WTC11 (cell line): ENCODE measurements at regions not wholly inside any gene's neighbourhood (a gene's known extent, or its start where the extent isn't known, plus 50 kb on each side); places are given as distances from the start of the nearest gene placed in this dataset.

ENCODE experiments used
- ATAC-seq: fragments of 200-7000 bp; cut with Tn5 transposase; 2 replicates; pipeline ENCODE4 v1.10.0; 2021; ENCODE audit warnings: mild to moderate bottlenecking, moderate library complexity
- CTCF ChIA-PET: fragments of 300-600 bp; sonication (Branson Sonifier 250); formaldehyde crosslinking; loops from one replicate; lab custom pipeline; 2021; ENCODE audit warnings: antibody characterized with exemption; lab: Charles Lee
- POLR2A ChIA-PET: fragments of 350-600 bp; sonication (Branson Sonifier 250); formaldehyde crosslinking; loops from one replicate; lab custom pipeline; 2021; ENCODE audit warnings: antibody characterized with exemption; lab: Charles Lee
- DNase-seq: peaks from one replicate; pipeline ENCODE4 v3.0.0; 2021; ENCODE audit warnings: low spot score
- H3K27ac Mint-ChIP-seq: 2 replicates; pipeline ENCODE4 v1.8.0; 2021; ENCODE audit warnings: mixed read lengths
- H3K27me3 Mint-ChIP-seq: 2 replicates; pipeline ENCODE4 v1.8.0; 2021; ENCODE audit warnings: low read depth, mild to moderate bottlenecking, moderate library complexity, mixed read lengths
- H3K36me3 Mint-ChIP-seq: 2 replicates; pipeline ENCODE4 v1.8.0; 2021; ENCODE audit warnings: mixed read lengths
- H3K4me1 Mint-ChIP-seq: 2 replicates; pipeline ENCODE4 v1.8.0; 2022; ENCODE audit warnings: mixed read lengths
- H3K4me3 Mint-ChIP-seq: 2 replicates; pipeline ENCODE4 v1.8.0; 2021; ENCODE audit warnings: mild to moderate bottlenecking, moderate library complexity, mixed read lengths
- H3K9me3 Mint-ChIP-seq: 2 replicates; pipeline ENCODE4 v1.8.0; 2021; ENCODE audit warnings: mixed read lengths
- ATF3 ChIP-seq: sonication (generic); formaldehyde crosslinking; conservative IDR thresholded peaks from 2 replicates; pipeline ENCODE4 v1.8.1; 2022; ENCODE audit warnings: mild to moderate bottlenecking, missing genetic modification reagents
- CBFB ChIP-seq: sonication (generic); formaldehyde crosslinking; IDR thresholded peaks from 2 replicates; pipeline ENCODE4 v1.8.1; 2022; ENCODE audit warnings: mild to moderate bottlenecking, low read depth, missing genetic modification reagents
- FOXP1 ChIP-seq: sonication (generic); formaldehyde crosslinking; IDR thresholded peaks from 2 replicates; pipeline ENCODE4 v1.8.0; 2022; ENCODE audit warnings: missing genetic modification reagents, mild to moderate bottlenecking, moderate library complexity, borderline replicate concordance
- HMGXB4 ChIP-seq: sonication (generic); formaldehyde crosslinking; IDR thresholded peaks from 2 replicates; pipeline ENCODE4 v1.8.1; 2023; ENCODE audit warnings: mild to moderate bottlenecking, moderate library complexity, missing genetic modification reagents
- MLX ChIP-seq: sonication (generic); formaldehyde crosslinking; IDR thresholded peaks from 2 replicates; pipeline ENCODE4 v1.8.1; 2023; ENCODE audit warnings: mild to moderate bottlenecking, missing genetic modification reagents, moderate library complexity
- MXD4 ChIP-seq: fragments of 250-450 bp; sonication (Bioruptor Pico); IDR thresholded peaks from 2 replicates; pipeline ENCODE4 v1.8.0; 2021; ENCODE audit warnings: mild to moderate bottlenecking, moderate library complexity, borderline replicate concordance
- PRRX2 ChIP-seq: fragments of 250-450 bp; sonication (Bioruptor Pico); IDR thresholded peaks from 2 replicates; pipeline ENCODE4 v1.8.0; 2021; ENCODE audit warnings: mild to moderate bottlenecking
- STAT6 ChIP-seq: sonication (generic); formaldehyde crosslinking; conservative IDR thresholded peaks from 2 replicates; pipeline ENCODE4 v1.8.1; 2023; ENCODE audit warnings: mild to moderate bottlenecking, low read depth, missing genetic modification reagents, moderate library complexity
- TEAD1 ChIP-seq: sonication (generic); formaldehyde crosslinking; IDR thresholded peaks from 2 replicates; pipeline ENCODE4 v1.8.0; 2022; ENCODE audit warnings: mild to moderate bottlenecking, missing genetic modification reagents
- ZBTB21 ChIP-seq: sonication (generic); formaldehyde crosslinking; IDR thresholded peaks from 2 replicates; pipeline ENCODE4 v1.8.1; 2023; ENCODE audit warnings: mild to moderate bottlenecking, missing genetic modification reagents, borderline replicate concordance
- ZBTB43 ChIP-seq: sonication (generic); formaldehyde crosslinking; IDR thresholded peaks from 2 replicates; pipeline ENCODE4 v1.8.1; 2023; ENCODE audit warnings: mild to moderate bottlenecking, missing genetic modification reagents
- ZNF219 ChIP-seq: sonication (generic); formaldehyde crosslinking; IDR thresholded peaks from 2 replicates; pipeline ENCODE4 v1.8.0; 2023; ENCODE audit warnings: missing genetic modification reagents, mild to moderate bottlenecking, borderline replicate concordance
- ZNF232 ChIP-seq: sonication (generic); formaldehyde crosslinking; IDR thresholded peaks from 2 replicates; pipeline ENCODE4 v1.8.0; 2022; ENCODE audit warnings: mild to moderate bottlenecking, missing genetic modification reagents
- ZNF396 ChIP-seq: fragments of 250-450 bp; sonication (Bioruptor Pico); IDR thresholded peaks from 2 replicates; pipeline ENCODE4 v1.8.0; 2021; ENCODE audit warnings: mild to moderate bottlenecking, moderate library complexity, borderline replicate concordance
- ZNF671 ChIP-seq: fragments of 250-450 bp; sonication (Bioruptor Pico); IDR thresholded peaks from 2 replicates; pipeline ENCODE4 v1.8.0; 2021; ENCODE audit warnings: mild to moderate bottlenecking
- ZSCAN18 ChIP-seq: fragments of 250-450 bp; sonication (Bioruptor Pico); IDR thresholded peaks from 2 replicates; pipeline ENCODE4 v2.1.2; 2022; ENCODE audit warnings: mild to moderate bottlenecking, moderate library complexity
- TF ChIP-seq, protein P1 (sequence below): sonication (generic); formaldehyde crosslinking; IDR thresholded peaks from 2 replicates; pipeline ENCODE4 v1.8.1; 2022; ENCODE audit warnings: low read depth, missing genetic modification reagents, borderline replicate concordance
- TF ChIP-seq, protein P2 (sequence below): sonication (generic); formaldehyde crosslinking; IDR thresholded peaks from 2 replicates; pipeline ENCODE4 v1.8.0; 2022; ENCODE audit warnings: mild to moderate bottlenecking, missing genetic modification reagents
- TF ChIP-seq, protein P3 (sequence below): sonication (generic); formaldehyde crosslinking; IDR thresholded peaks from 2 replicates; pipeline ENCODE4 v1.8.0; 2022; ENCODE audit warnings: missing genetic modification reagents

DNA sequence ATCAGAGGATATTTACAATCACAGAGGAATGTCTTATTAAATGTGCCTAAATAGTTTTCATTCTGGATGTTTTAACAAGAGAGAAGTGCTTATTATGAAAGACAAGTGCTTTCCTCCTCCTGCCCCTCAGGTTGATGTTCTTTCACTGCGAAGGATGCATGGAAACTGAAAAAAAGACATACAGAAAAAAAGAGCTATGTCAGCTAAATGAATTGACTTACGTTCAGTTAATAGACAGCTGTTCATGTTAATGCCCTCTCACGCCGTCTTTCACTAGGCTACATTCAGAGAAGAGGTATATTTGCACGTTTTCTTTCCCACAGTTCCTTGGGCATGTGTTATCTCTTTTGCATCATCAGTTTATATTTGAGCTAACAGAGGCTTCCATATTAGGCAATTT is 821.8 kb upstream of the PCDH9 start (continued):
- TF ChIP-seq MLX (CRISPR knock-in tag) (no peak), ZSCAN18 (no peak), HMGXB4 (CRISPR knock-in tag) (no peak)
- TF ChIP-seq, protein P1, sequence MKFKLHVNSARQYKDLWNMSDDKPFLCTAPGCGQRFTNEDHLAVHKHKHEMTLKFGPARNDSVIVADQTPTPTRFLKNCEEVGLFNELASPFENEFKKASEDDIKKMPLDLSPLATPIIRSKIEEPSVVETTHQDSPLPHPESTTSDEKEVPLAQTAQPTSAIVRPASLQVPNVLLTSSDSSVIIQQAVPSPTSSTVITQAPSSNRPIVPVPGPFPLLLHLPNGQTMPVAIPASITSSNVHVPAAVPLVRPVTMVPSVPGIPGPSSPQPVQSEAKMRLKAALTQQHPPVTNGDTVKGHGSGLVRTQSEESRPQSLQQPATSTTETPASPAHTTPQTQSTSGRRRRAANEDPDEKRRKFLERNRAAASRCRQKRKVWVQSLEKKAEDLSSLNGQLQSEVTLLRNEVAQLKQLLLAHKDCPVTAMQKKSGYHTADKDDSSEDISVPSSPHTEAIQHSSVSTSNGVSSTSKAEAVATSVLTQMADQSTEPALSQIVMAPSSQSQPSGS: no peak

DNA sequence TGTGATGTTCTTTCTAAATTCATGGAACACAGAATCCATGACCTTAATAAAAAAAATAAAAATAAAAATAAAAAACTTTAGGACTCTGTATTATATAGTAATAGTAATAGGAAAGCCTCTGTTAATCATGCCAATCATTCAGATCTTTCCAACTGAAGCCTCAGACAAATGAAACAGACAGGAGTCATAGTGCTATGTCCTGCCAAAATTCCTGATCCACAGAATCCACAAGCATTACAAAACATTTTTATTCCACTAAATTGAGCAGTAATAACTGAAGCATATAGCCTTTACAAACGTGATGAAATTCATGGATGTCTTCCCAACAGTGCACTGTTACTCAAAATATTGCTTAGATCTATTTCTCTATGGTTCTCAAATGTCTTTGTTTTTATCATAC is 820.6 kb upstream of the PCDH9 start:
- no peaks in the 10 kb centered on the region for H3K27me3 Mint-ChIP-seq
- no peak overlapping the region for H3K27ac Mint-ChIP-seq
- ChIA-PET CTCF (no interaction called here), POLR2A (no interaction called here)
- H3K36me3 Mint-ChIP-seq: no peaks in the 10 kb centered on the region
- H3K9me3 Mint-ChIP-seq: no peaks in the 10 kb centered on the region
- ATAC-seq: no peak
- DNase-seq: no peak
- H3K4me3 Mint-ChIP-seq: no peak overlapping the region
- TF ChIP-seq ZNF232 (CRISPR knock-in tag) (no peak), PRRX2 (CRISPR knock-in tag) (no peak), ZBTB43 (CRISPR knock-in tag) (no peak), ATF3 (CRISPR knock-in tag) (no peak), ZBTB21 (CRISPR knock-in tag) (no peak), FOXP1 (CRISPR knock-in tag) (no peak)
- TF ChIP-seq, protein P2, sequence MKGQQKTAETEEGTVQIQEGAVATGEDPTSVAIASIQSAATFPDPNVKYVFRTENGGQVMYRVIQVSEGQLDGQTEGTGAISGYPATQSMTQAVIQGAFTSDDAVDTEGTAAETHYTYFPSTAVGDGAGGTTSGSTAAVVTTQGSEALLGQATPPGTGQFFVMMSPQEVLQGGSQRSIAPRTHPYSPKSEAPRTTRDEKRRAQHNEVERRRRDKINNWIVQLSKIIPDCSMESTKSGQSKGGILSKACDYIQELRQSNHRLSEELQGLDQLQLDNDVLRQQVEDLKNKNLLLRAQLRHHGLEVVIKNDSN (CRISPR knock-in tag): no peak
- H3K4me1 Mint-ChIP-seq: peaks cover 6% of the 10 kb centered on the region

GRCh38 chr13:68048802-68049359 is 818.7 kb upstream of the PCDH9 start:
- DNase-seq (no peak), ATAC-seq (no peak)
- Mint-ChIP-seq H3K36me3 (no peaks in the 10 kb centered on the region), H3K9me3 (no peaks in the 10 kb centered on the region), H3K4me3 (no peak overlapping the region), H3K27ac (no peak overlapping the region), H3K27me3 (no peaks in the 10 kb centered on the region), H3K4me1 (peaks cover 6% of the 10 kb centered on the region)
- CTCF ChIA-PET: no interaction called here
- POLR2A ChIA-PET: no interaction called here
- TF ChIP-seq STAT6 (CRISPR knock-in tag): no peak
- TF ChIP-seq ZNF219 (CRISPR knock-in tag): no peak
- TF ChIP-seq MXD4 (CRISPR knock-in tag): no peak
- TF ChIP-seq ZNF671: no peak
- no peak for TF ChIP-seq CBFB
- TF ChIP-seq ZNF396 (CRISPR knock-in tag): no peak
- no peak for TF ChIP-seq TEAD1 (CRISPR knock-in tag)
- TF ChIP-seq, protein P3, sequence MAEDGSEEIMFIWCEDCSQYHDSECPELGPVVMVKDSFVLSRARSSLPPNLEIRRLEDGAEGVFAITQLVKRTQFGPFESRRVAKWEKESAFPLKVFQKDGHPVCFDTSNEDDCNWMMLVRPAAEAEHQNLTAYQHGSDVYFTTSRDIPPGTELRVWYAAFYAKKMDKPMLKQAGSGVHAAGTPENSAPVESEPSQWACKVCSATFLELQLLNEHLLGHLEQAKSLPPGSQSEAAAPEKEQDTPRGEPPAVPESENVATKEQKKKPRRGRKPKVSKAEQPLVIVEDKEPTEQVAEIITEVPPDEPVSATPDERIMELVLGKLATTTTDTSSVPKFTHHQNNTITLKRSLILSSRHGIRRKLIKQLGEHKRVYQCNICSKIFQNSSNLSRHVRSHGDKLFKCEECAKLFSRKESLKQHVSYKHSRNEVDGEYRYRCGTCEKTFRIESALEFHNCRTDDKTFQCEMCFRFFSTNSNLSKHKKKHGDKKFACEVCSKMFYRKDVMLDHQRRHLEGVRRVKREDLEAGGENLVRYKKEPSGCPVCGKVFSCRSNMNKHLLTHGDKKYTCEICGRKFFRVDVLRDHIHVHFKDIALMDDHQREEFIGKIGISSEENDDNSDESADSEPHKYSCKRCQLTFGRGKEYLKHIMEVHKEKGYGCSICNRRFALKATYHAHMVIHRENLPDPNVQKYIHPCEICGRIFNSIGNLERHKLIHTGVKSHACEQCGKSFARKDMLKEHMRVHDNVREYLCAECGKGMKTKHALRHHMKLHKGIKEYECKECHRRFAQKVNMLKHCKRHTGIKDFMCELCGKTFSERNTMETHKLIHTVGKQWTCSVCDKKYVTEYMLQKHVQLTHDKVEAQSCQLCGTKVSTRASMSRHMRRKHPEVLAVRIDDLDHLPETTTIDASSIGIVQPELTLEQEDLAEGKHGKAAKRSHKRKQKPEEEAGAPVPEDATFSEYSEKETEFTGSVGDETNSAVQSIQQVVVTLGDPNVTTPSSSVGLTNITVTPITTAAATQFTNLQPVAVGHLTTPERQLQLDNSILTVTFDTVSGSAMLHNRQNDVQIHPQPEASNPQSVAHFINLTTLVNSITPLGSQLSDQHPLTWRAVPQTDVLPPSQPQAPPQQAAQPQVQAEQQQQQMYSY: no peak
